ENCODE measurements at regions not wholly inside any gene's neighbourhood (a gene's known extent, or its start where the extent isn't known, plus 50 kb on each side); places are given as distances from the start of the nearest gene placed in this dataset.

DNA sequence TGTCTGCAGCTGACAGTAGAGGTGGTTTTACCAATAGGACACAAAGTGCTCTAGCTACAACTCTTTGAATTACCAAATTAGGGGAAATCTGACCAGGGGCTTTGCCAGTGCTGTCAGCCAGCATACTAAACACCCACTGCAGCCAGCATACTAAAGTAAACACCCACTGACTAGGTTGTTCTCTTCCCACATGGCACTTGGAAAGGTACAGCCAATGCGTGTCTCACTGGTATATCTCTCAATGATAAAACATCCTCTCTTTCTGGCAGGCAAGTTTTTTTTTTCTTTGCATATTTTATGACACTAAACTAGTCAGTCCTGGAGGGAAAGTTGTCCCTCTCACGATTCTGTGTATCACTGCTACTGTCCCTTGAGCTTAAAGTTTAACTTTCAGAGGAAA is 216.1 kb downstream of the TLE1 start:
- no peaks in the 10 kb centered on the region for H3K27me3 ChIP-seq
- H3K4me3 ChIP-seq = no peak overlapping the region
- H3K4me1 ChIP-seq (replicated peaks in 1 of 2) = no peaks in the 10 kb centered on the region
- no peaks in the 10 kb centered on the region for H3K9me3 ChIP-seq (replicated peaks in 1 of 3)
- TF ChIP-seq POLR2A (IDR thresholded peaks at IDR 0.05) = no peak
- TF ChIP-seq, protein P1, sequence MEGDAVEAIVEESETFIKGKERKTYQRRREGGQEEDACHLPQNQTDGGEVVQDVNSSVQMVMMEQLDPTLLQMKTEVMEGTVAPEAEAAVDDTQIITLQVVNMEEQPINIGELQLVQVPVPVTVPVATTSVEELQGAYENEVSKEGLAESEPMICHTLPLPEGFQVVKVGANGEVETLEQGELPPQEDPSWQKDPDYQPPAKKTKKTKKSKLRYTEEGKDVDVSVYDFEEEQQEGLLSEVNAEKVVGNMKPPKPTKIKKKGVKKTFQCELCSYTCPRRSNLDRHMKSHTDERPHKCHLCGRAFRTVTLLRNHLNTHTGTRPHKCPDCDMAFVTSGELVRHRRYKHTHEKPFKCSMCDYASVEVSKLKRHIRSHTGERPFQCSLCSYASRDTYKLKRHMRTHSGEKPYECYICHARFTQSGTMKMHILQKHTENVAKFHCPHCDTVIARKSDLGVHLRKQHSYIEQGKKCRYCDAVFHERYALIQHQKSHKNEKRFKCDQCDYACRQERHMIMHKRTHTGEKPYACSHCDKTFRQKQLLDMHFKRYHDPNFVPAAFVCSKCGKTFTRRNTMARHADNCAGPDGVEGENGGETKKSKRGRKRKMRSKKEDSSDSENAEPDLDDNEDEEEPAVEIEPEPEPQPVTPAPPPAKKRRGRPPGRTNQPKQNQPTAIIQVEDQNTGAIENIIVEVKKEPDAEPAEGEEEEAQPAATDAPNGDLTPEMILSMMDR (IDR thresholded peaks at IDR 0.05) = no peak
- H3K36me3 ChIP-seq (replicated peaks in 1 of 2) = no peaks in the 10 kb centered on the region
- DNase-seq = no peak
- no peak overlapping the region for H3K27ac ChIP-seq
- intact Hi-C loops (cut with DNase I) = no loop called here
- WGBS, 4 donors = 85 to 91% (median 90%) methylated on average over 2 of the region's 2 CpGs

DNA sequence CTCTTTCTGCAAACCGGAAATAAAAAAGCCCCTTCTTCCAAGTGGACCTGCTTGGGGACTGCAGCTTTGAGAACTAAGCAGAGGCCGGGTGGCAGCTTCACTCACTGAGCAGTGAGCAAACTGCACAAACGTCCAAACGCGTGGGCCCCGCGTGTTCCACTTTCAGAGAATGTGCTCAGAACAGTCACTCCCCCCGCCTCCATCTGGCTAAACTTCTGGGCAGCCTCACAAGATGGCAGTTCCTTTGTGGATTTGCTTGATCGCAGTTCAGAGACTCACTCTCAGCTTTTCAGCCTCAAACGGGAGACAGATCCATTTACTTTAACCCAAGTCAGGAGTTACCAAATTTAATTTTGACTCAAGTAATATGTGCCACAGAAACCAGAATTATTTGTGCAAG is 216.6 kb downstream of the TLE1 start:
- intact Hi-C loops (cut with DNase I) = no loop called here
- Histone ChIP-seq H3K36me3 (replicated peaks in 1 of 2) (no peaks in the 10 kb centered on the region), H3K27ac (no peak overlapping the region), H3K4me3 (no peak overlapping the region), H3K4me1 (replicated peaks in 1 of 2) (no peaks in the 10 kb centered on the region), H3K27me3 (no peaks in the 10 kb centered on the region), H3K9me3 (replicated peaks in 1 of 3) (no peaks in the 10 kb centered on the region)
- no peak for TF ChIP-seq POLR2A (IDR thresholded peaks at IDR 0.05)
- TF ChIP-seq, protein P1 (IDR thresholded peaks at IDR 0.05) = no peak
- no peak for DNase-seq
- 90 to 92% (median 91%) methylated on average over 4 to 10 of the region's 10 CpGs for WGBS, 4 donors

DNA sequence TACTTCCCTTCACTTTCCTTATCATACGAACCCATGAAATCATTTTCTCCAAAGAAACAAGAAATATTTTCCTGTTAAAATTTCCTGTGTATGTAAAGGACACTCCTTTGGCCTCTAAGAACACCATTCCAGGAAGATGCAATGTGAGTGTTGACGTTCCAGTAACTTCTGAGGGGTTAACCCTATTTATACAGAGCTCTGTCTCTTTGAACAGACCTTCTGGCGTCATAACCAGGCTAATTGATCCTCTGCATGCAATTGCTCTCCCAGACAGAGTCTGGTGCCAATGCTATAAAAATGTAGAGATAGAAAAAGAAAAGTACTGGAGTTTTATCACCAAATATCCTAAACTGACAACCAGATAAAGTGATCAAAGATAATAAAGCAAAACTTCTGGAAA is 218.5 kb downstream of the TLE1 start:
- whole genome bisulfite sequencing, 4 donors = 40 to 55% (median 48%) methylated on average over 3 of the region's 3 CpGs
- DNase-seq = no peak

DNA sequence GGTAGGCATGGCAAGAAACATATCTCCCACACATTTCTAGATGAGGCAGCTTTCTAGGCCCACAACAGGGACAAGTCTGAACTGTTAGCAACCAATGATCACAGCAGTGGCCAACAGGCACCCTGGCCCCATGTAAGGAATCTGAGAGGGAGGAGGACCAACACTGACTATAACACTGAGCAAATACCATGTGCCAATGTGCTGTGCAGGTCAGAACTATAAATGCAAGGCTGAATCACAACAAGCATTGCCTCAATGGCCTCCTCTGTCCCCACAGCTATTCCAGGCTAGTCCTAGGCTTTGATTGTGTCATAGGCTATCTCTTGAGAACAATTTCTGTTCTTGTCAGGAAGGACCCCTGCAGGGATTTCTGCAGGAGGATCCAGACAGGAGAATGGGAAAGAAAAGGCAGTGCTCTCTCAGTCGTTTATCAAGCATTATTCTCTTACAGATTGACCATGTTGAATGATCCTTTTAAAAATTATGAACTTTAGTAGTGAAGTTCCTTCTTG is 221.2 kb downstream of the TLE1 start:
- Histone ChIP-seq H3K27me3 (no peaks in the 10 kb centered on the region), H3K4me1 (replicated peaks in 1 of 2) (no peaks in the 10 kb centered on the region), H3K9me3 (replicated peaks in 1 of 3) (no peaks in the 10 kb centered on the region), H3K27ac (no peak overlapping the region), H3K36me3 (replicated peaks in 1 of 2) (no peaks in the 10 kb centered on the region), H3K4me3 (no peak overlapping the region)
- intact Hi-C loops (cut with DNase I) = no loop called here
- 84 to 94% (median 93%) methylated on average over 1 of the region's 1 CpG for WGBS, 4 donors
- TF ChIP-seq POLR2A (IDR thresholded peaks at IDR 0.05) = no peak
- TF ChIP-seq, protein P1 (IDR thresholded peaks at IDR 0.05) = no peak
- no peak for DNase-seq

More for the DNA sequence above, 218.5 kb downstream of the TLE1 start:
- no peak for TF ChIP-seq POLR2A (IDR thresholded peaks at IDR 0.05)
- TF ChIP-seq, protein P1 (IDR thresholded peaks at IDR 0.05) = no peak
- H3K27ac ChIP-seq = no peak overlapping the region
- H3K4me3 ChIP-seq = no peak overlapping the region
- no peaks in the 10 kb centered on the region for H3K9me3 ChIP-seq (replicated peaks in 1 of 3)
- intact Hi-C loops (cut with DNase I) = no loop called here
- H3K36me3 ChIP-seq (replicated peaks in 1 of 2) = no peaks in the 10 kb centered on the region
- H3K4me1 ChIP-seq (replicated peaks in 1 of 2) = no peaks in the 10 kb centered on the region
- no peaks in the 10 kb centered on the region for H3K27me3 ChIP-seq

Data from adrenal gland (tissue), 9 donors.